Omental fat pad (tissue), 3 donors: ENCODE measurements at regions not wholly inside any gene's neighbourhood (a gene's known extent, or its start where the extent isn't known, plus 50 kb on each side); places are given as distances from the start of the nearest gene placed in this dataset.
A peak's percentile ranks its signal among the peaks of the same experiment; 100 is the strongest.

Experiments used
- ATAC-seq: fragments of 150-250 bp; one replicate; pipeline ENCODE4 v1.9.1; 2016; ENCODE audit warnings: mild to moderate bottlenecking, moderate library complexity; ENCODE audit not compliant: low FRiP score
- DNase-seq: peaks from one replicate; pipeline ENCODE4 v3.0.0-alpha.2; 2019; ENCODE audit warnings: low spot score
- TF ChIP-seq, protein P1 (sequence below), 3 donors: fragments of 450-650 bp; IDR thresholded peaks; one replicate each; pipeline ENCODE4 v1.5.1; 2016 to 2017; ENCODE audit warnings: antibody characterized with exemption in 3 of 3, mild to moderate bottlenecking in 3 of 3, moderate library complexity in 2 of 3

GRCh38 chr20:50280851-50281655 is 90.4 kb downstream of the CEBPB start:
- DNase-seq (no peak), ATAC-seq (no peak)
- TF ChIP-seq, protein P1, sequence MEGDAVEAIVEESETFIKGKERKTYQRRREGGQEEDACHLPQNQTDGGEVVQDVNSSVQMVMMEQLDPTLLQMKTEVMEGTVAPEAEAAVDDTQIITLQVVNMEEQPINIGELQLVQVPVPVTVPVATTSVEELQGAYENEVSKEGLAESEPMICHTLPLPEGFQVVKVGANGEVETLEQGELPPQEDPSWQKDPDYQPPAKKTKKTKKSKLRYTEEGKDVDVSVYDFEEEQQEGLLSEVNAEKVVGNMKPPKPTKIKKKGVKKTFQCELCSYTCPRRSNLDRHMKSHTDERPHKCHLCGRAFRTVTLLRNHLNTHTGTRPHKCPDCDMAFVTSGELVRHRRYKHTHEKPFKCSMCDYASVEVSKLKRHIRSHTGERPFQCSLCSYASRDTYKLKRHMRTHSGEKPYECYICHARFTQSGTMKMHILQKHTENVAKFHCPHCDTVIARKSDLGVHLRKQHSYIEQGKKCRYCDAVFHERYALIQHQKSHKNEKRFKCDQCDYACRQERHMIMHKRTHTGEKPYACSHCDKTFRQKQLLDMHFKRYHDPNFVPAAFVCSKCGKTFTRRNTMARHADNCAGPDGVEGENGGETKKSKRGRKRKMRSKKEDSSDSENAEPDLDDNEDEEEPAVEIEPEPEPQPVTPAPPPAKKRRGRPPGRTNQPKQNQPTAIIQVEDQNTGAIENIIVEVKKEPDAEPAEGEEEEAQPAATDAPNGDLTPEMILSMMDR (IDR thresholded peaks at IDR 0.05), result no peak

DNA sequence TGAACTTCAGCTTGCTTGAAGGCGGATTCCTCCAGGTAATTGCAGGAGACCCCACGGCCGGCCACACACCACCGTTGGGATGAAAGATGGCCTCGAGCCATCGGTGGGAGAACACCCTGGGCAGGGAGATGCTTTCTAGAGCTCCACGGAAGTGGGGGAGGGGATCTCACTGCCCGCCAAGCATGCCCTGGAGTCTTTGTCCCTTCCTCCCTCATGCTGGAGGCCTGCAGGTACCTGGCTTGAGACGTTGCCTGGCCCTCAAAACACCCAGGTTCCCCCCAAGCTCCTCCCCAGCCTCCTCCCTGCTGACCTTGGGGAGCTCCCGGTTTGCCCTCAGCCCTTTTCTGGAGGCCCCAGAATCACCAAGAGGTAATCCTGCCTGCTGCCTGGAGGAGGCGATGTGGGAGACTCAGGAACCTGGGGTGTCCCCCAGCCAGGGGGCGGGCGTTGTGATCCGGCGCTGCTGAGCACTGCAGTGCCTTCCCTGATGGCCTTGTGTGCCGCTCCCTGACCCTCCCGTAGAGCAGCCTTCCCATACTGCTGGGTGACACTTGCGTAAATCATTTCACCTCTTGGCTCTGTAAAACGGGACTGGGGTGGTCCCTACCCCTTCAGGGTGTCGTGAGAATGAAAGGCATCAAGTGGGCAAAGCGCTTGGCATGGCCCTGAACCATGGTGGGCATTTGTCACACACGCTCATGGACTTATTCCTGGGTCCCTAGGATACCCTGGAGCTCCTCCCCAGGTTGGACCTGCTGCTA is 91.4 kb downstream of the CEBPB start:
- DNase-seq, result no peak
- ATAC-seq, result no peak
- TF ChIP-seq, protein P1 (IDR thresholded peaks at IDR 0.05), result no peak

DNA sequence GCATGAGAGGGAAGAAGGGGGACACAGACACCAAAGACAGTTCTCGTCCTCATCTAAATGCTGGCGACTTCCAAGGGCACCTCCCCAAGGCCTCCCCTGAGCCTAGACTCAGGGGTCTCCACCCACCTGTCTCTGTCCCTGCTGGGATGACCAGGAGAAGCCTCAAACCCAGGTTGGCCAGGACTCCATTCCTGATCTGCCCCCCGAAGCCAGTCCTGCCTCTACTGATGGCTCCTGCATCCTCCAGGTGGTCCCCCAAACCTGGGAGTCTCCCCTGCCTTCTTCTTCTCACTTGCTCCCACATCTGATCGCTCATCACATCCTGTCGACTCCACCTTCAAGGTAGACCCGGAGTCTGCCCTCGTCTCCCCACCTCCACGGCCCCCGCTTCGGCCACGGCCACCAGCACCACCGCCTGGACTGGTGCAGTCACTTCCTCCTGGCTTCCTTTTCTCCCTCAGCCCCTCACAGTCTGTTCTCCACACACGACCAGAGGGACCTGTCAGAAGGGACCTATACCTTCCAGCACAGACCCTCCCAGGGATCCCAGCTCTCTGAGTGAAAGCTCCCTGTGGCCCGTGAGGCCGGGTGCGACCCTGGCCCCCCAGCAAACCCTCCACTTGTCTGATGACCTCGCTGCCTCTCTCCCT is 92.1 kb downstream of the CEBPB start:
- DNase-seq, result no peak

DNA sequence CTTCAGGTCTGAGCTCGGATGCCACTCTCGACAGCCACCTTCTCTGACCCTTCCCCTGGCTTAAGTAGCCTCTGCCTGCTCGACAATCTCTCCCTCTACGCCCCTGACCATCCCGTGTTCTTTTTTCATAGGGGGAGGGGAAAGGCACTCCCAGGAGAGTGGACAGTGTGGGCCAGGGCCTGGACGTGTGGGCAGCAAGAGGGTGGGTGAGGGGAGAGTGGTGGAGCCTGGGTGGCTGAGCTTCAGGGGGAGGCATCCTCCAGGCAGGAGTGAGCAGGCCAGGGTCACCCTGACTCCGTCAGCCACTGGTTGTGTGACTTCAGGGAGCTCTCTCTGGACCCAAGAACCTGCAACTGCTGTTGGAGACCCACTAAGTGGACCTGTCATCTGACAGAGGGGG is 92.7 kb downstream of the CEBPB start:
- ATAC-seq (no peak), DNase-seq (no peak)
- TF ChIP-seq, protein P1 (IDR thresholded peaks at IDR 0.05), result no peak

More for the DNA sequence above, 92.1 kb downstream of the CEBPB start:
- TF ChIP-seq, protein P1 (IDR thresholded peaks at IDR 0.05), result no peak
- ATAC-seq, result no peak

DNA sequence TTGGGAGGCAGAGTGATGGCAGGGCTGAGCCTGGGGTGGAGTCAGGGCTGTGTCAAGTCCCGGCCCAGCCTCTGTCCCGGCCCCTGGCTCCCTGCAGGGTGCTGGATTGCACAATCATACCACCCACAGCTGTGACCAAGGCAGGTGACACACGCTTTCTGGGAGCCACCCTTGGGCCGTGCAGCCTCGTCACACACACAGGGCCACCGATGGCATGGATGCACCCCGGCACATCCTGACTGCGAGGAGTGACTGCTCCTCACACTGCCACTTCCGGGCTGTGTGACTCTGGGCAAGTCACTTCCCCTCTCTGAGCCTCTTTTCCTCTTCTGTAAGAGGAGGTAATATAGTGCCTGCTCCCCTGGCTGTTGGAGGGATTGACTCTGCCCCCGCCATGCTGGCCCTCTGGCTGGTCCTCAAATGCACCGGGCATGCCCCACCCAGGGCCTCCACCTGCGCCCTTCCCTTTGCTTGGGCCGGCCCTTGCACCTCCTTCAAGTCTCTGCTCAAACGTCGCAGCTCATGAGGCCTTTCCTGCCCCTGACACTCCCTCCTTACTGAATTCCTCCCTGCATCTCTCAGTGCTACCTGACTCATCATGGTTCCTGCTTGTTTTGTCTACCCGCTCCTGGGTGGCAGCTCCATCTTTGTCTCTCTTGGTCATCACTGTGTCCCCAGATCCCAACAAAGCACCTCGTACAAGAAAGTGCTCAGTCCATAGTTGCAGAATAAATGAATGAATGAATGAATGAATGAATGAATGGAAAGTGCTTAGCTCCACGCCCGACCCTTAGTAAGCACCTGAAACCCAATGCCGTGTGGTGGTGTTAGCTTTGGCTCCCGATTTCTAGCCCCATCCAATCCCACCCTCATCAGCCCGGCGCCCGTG is 93.5 kb downstream of the CEBPB start:
- no peak for DNase-seq
- TF ChIP-seq, protein P1 (IDR thresholded peaks at IDR 0.05), result no peak
- peak; percentile 33 for ATAC-seq

- TF ChIP-seq, protein P1 (IDR thresholded peaks at IDR 0.05), result no peak
- DNase-seq, result no peak
- no peak for ATAC-seq
Measured at GRCh38 chr20:50284811-50285375, 94.3 kb downstream of the CEBPB start.
